NT2/D1 (cell line): ENCODE measurements at regions not wholly inside any gene's neighbourhood (a gene's known extent, or its start where the extent isn't known, plus 50 kb on each side); places are given as distances from the start of the nearest gene placed in this dataset.

Experiments used
- SUZ12 ChIP-seq: IDR thresholded peaks from 2 replicates; pipeline ENCODE4 v1.6.1; 2011; ENCODE audit not compliant: insufficient read length, insufficient read depth; ENCODE audit errors: extremely low read depth
- YY1 ChIP-seq: IDR thresholded peaks from 2 replicates; pipeline ENCODE4 v1.6.1; 2011; ENCODE audit not compliant: insufficient read length, insufficient read depth
- ZNF274 ChIP-seq: IDR thresholded peaks from 2 replicates; pipeline ENCODE4 v1.6.1; 2011; ENCODE audit warnings: mild to moderate bottlenecking, low read depth, low read length

DNA sequence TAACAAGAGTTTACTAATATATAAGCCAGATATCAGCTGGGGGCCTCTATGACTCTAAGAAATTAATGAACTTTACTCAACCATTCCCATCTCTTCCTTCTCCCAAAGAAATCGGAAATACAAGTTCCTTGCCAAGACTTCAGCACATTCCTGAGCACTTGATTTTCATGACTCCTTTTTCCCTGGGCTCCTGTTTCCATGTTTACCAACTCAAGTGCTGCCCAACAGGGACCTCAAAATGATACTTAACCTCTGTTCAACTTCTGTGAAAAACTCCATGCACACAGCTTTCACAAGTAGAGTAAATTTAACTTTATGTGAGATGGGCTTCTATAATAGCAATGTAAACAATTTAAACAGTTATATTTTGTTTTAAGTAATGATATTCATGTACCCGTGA lies 315.8 kb upstream of the CDIN1 start:
- TF ChIP-seq ZNF274 = no peak
- TF ChIP-seq SUZ12 = no peak
- no peak for TF ChIP-seq YY1
